ENCODE measurements at regions not wholly inside any gene's neighbourhood (a gene's known extent, or its start where the extent isn't known, plus 50 kb on each side); places are given as distances from the start of the nearest gene placed in this dataset.

DNA sequence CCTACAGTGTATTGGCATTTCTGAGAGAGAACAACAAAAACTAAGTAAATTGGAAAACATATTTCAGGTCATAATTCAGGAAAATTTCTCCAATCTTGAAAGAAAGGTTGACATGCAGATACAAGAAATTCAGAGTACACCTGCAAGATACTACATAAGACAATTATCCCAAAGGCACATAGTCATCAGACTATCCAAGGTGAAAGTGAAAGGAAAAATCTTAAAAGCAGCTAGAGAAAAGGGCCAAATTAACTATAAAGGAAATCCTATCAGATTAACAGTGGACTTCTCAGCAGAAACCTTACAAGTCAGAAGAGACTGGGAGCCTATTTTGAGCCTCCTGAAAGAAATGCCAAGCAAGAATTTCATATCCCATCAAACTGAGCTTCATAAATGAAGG, 449.0 kb upstream of the MMADHC start:
- H3K27ac ChIP-seq: no peak overlapping the region
- DNase-seq (ENCODE audit: low read depth, low spot score): no peak

DNA sequence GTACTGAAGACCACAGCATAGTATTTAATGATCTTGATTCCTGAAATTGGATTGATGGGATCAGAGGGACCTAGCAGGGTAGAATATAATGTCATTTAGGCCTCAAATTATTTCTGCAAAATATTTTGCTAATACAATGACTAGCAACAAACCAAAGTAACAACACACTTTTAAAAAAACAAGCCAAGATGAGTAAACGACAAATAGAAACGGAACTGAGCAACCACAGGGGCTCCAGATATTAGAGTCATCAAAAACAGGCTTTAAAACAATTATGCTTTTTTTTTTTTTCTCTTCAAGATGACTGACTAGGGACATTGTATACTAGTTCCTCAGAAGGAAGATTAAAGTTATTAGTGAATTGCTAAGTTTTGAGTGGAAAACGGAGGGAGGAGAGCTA, 447.1 kb upstream of the MMADHC start:
- no peak for DNase-seq (ENCODE audit: low read depth, low spot score)
- H3K27ac ChIP-seq: no peak overlapping the region

DNA sequence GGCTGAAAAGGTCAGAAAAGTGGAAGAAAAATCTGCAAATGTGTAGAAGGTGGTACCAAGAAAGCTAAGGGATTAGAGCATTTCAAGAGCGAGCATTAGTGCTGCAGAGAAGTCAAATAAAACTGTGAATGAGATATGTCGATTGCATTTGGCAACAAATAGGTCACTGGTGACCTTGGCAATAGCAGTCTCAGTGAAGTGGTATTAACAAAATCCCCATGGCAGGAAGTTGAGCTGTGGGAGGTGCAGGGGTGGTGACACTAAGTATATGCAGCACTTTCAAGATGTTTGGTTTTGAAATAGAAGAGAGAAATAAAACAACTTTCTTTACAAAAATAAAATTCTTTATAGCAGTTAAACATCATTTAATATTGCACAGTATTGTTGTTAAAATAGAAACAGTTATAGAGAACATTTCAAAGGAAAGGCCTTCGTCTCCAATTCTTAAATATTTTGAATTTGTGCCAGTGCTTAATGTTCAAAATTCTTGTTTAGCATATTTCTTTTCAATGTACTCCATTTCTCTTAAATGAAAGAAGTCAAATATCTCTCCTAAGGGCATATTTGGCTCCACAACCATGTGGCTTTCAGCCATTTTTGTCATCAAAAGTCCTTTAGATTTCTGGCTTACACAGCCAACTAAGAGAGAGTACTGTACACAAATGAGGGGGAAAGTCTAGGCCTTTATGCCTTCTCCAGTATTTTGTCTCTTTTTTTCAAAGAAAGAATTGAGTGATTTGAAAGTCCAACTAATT, 443.0 kb upstream of the MMADHC start:
- no peak for DNase-seq (ENCODE audit: low read depth, low spot score)
- H3K27ac ChIP-seq: no peak overlapping the region

DNA sequence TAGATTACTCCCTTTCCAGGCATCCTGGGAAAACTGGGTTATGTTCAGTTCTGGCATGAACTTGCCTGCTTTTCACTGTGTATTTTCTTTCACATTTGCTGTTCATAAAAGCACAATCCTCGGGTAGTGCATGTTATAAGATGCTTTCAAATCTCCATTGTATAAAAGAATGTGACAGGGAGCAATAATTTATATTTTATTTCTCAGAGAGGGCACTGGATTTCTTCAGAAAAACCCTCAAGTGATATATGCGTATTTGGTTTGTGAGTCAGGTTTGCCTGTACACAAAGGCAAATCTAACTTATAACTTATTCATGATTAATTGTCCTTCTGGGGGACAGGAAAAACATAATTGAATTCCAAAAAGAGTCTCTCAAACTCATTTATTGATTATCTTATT, 440.7 kb upstream of the MMADHC start:
- no peak for DNase-seq (ENCODE audit: low read depth, low spot score)
- H3K27ac ChIP-seq: no peak overlapping the region

DNA sequence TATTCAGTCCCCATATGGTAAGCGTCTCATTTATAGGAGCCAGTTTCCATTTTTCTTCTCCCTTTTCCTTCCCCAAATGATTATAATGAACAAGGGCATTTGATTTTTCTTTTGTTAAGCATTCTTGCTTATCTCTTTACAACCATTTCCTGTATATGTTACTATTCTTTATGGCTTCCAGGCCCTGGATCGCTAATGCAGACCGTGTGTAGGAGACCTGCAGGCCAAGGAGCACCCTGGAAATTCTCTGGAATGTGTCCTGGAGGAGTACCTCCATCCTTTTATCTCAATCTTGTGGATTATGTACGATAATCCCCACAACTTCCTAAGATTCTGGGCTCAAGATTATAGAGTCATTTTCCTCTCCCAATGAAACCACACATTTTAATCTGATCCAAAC, 439.6 kb upstream of the MMADHC start:
- no peak overlapping the region for H3K27ac ChIP-seq
- DNase-seq (ENCODE audit: low read depth, low spot score): no peak

DNA sequence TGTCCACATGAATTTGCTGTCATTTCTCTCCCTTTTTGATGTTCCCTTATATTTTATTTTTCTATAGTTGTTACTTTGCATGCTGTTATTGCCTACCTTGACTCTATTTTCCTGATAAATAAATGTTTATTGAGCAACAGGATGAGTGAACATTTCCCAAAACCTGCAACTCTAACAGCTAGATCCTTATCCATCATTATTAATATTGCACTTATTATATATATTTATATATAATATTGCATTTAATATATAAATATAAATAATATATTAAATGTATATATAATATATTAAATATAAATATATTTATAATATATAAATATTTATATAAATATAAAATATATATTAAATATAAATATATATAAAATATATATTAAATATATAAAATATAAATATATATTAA, 436.1 kb upstream of the MMADHC start:
- H3K27ac ChIP-seq: no peak overlapping the region
- no peak for DNase-seq (ENCODE audit: low read depth, low spot score)

DNA sequence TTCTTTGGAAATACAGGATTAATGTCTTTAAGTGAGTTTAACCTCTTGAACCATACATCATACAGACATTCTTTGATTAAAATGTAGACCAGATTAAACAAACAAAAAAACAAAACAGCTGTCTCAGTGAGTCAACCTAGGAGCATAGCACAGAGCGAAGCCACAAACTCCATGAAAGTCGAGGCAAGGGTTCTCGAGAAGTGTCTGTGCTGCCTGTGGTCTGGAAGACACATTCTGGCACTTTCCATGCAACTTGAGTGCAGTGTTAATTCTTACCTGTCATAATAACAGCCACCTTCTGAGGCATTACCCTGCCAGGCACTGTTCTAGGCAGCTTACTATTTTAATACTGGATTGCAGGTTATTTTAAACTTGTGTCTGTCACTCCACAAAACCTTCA, 435.5 kb upstream of the MMADHC start:
- no peak for DNase-seq (ENCODE audit: low read depth, low spot score)
- no peak overlapping the region for H3K27ac ChIP-seq

DNA sequence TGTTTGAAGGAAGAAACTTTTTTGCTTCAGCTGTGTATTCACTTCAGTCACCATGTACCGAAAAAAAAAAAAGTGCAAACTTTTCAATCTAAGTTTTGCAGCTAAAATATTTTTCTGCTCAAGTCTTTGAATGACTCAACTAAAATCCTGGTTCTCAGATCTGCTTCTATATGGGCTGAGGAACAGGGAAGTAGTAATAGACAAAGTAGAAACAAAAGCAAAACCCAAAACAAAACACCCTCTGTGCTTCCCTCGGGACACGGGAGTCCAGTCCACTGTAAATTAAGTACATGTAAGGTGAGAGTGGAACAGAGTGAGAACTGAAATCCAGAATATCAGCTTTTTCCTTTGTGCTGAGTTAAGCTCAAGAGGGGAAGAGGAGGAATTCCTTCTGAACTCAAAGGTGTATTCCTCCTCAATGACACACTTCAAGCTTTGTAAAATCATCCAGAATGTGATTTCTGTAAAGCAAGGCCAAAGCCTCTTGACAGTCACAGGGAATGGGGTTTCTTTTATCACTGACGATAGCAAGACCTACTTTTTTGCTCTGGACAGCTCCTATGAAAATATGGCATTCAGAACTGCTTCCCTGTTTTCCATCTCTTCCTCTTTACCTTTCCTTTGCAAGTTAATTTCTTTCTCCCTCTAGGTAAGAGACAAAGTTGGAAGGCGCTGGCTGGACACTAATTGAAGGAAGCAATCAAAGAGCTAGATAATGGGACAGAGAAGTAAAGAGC, 433.5 kb upstream of the MMADHC start:
- no peak overlapping the region for H3K27ac ChIP-seq
- no peak for DNase-seq (ENCODE audit: low read depth, low spot score)

DNA sequence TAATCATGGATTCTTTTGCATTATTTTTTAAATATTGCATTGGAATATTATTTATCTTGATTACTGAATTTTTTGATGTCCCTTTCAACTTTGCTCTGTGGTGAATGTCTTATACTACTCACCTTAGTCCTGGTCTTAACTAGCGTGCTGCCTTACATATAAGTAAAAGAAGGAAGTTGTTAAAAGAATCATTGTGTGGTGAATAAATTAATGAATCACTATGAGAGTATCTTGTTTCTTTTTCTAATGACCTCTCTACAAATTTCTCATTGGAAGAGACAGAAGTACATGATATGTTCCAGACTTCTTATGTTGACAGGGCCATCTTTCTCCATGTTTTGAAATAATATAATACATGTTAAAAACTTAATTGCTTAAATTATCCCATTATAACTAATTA, 432.6 kb upstream of the MMADHC start:
- no peak overlapping the region for H3K27ac ChIP-seq
- no peak for DNase-seq (ENCODE audit: low read depth, low spot score)

DNA sequence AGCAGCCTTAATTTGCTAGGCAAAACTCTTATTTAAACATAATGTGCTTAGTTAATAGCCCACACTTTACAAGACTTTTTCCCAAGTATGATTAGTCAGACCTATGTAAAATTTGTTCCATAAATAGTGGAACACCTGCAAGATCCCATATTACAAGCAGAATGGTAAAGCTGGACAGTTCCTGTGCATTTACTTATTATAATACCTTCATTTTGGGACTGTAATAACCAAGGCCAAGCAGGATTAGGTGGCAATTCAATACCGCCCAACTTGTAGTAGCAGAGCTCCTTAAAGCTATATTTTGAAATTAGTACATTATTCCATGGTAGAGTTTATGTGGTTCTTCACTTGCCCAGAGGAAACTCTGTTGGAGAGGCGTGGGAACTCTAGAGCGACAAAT, 431.5 kb upstream of the MMADHC start:
- H3K27ac ChIP-seq: no peak overlapping the region
- DNase-seq (ENCODE audit: low read depth, low spot score): no peak

DNA sequence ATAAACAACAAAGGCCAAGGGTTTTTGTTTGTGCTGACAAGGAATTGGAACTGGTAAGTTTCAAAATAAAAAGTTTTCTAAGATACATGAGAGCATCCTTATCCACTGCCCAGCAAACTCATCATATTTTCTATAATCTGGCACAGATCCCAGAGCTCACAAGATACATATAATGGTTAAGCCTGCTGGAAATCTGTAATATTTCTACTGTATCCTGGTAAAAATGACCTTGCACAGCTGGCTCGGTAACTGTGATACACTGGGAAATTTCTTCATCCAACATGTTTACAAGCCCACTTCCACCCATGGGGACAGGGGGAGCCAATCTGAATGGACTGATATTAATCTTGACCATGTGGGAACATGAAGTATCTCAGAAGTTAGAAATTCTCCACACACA, 425.4 kb upstream of the MMADHC start:
- H3K27ac ChIP-seq: no peak overlapping the region
- DNase-seq (ENCODE audit: low read depth, low spot score): no peak

DNA sequence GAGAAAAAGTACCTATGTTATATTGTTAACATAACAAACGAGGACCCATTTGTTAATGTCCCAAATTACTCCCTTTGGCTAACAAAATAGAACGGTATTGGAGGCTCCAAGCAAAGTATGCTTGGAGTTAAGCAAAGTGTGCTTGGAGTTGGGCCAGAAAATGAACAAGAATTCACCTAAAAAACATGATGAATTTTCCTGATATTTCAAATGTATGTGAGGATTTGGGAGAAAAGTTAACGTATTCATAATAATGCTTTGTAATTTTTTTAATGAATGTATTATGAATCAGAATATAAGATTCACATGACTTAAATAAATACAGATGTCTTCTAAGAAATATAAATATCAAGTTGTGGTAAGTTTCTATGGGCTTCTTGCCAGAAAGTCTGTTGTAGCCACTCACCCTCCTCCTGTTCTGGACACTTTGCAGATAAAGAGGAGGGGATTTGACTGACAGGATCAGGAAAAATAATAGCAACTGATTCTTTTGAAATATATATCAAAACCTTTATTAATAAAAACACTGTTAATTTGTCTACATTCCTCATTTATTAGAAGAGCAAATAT, 423.7 kb upstream of the MMADHC start:
- no peak overlapping the region for H3K27ac ChIP-seq
- no peak for DNase-seq (ENCODE audit: low read depth, low spot score)

DNA sequence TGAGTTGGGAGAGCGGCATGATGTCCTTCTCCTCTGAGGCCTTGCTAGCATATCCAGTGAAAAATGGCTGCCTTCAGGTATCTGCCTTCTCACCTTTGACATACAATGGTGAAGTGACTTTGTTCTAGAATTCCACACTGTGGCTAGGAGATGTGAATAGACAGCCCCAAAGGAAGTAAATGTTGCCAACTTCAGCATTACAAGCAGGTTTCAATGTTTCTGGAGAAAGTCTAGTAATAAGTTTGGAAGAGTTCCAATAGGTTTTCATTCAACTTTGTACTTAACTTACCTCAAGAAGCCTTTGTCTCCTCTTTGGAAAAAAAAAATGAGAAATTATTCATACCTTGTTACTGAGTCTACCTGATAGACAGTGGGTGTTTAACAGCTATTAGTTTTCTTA, 421.3 kb upstream of the MMADHC start:
- DNase-seq (ENCODE audit: low read depth, low spot score): no peak
- H3K27ac ChIP-seq: peak overlapping the region; percentile 7

DNA sequence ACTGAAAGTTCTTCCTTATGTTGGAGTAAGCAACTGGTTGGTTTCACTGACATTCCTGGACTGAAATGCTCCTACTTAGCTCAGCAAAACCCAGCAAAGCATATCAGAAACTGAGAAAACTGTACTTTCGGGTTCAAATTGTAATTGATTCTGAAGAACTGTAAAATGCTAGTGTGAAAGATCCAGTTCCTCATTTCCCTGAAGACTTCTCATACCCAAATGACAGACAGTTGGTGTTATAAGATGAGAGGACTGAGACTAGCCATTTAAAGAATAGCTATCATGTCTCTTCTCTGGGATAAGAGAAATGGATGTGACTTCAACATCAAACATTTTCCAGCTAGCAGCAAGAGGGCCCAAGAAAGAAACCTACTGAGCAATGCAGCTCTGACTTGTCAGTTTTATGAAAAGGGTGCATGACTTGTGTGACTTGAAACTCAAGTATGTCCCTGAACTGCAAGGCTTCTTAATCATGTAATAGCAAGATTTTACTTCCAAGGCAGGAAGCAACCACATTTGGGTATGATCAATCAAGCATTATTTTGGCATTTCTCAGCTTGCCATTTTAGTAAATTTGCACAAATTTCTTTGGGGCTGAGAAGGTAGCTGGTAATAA, 420.3 kb upstream of the MMADHC start:
- DNase-seq (ENCODE audit: low read depth, low spot score): no peak
- no peak overlapping the region for H3K27ac ChIP-seq

DNA sequence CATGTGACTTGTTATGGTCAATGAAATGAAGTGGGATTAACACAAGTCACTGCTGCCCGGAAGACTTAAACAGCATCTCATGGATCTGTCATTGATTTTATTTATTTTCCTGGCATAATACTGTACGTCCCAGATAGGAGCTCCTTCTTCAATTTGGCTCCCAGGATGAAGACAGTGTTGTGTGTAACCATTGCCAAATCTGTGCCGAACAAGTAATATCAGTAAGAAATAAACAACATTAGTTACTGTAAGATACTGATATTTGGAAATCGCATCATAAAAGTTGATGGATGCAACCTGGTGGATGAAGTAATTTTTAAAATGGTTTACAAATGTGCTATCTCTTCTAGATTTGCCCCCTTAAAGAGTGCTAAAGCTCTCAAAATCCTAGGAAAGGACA, 419.0 kb upstream of the MMADHC start:
- no peak overlapping the region for H3K27ac ChIP-seq
- no peak for DNase-seq (ENCODE audit: low read depth, low spot score)

DNA sequence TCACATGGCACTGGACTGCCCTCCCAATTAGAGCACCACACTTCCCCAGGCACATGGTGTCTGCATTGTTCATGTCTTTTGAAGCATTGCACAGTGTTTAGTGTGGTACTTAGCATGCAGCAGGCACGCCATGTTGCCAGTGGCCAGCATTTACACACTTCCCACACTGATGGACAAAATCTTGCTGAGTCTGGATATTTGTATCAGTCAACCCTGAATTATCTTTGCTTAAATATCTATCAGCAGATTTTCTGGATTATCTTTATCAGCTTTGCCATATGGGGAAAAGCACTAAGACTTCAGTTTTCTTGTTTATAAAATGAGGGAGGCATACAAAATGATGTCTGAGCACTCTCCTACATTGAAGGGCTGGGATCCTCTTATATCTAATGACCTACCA, 416.0 kb upstream of the MMADHC start:
- no peak for DNase-seq (ENCODE audit: low read depth, low spot score)

DNA sequence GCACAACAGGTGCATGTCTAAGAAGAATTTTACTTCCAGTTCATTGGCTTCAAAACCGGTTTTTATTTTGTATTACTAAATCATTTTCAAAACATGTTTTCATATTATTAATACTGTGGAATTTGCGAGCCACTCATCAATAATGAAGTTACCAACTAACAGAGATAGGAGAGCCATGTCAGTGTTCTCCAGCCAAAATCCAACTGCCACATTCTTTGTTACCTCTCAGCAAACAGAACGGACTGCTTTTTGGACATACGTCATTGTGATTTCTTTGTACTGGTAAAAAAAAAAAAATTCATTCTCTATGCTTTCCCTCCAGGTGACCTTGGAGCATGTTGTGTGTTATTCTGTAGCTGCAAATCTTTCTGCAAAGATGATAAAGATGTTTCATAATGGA, 414.2 kb upstream of the MMADHC start:
- no peak overlapping the region for H3K27ac ChIP-seq
- no peak for DNase-seq (ENCODE audit: low read depth, low spot score)

More for the DNA sequence above, 416.0 kb upstream of the MMADHC start:
- no peak overlapping the region for H3K27ac ChIP-seq

DNA sequence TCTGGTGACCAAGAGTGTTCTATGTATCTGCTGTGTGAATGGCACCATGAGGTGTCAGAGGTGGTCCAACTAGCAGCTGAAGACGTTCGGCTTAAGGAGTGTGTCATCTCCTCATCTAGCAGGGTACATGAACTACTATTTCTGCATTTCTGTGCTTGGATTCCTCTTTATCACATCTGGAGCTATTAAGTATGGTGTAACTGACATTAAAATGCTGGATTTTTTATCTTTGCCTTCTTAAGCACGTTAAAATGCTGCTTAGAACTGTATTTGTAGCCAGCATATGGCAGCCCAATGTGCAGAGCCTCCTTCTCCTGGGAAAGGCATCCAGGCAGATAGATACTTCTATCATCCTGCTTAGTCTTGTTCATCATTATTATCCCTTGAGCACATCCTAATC, 409.3 kb upstream of the MMADHC start:
- H3K27ac ChIP-seq: no peak overlapping the region
- DNase-seq (ENCODE audit: low read depth, low spot score): no peak

DNA sequence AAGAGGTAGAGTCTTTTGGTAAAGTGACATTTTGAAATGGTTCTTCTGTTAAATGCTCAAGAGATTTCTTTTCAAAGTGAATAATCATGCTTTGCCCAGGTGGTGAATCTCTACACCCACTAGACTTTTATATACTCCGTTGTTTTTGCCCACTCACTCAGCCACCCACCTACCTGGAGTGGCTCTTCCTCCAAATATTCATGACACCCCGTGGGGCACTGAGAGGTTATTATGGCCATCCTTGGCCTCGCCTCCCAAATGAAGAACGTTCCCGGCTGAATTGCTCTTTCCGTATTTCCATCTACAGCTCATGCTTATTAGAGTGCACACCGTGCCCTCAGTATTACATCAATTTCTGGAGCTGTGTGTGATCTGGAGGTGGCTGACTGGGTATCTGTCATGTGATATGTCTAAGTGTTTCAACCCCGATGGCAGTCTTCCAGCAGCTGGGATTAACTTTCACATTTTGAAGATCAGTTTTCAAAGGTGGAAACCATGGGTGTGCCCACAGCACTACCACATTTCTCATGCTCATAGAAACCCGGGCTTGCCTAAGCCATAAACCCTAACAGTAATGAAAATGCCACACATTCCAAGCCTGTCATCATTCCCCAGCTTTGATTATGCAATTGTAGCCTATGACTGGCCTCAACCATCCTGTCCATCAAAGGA, 406.6 kb upstream of the MMADHC start:
- peak overlapping the region; percentile 64 for H3K27ac ChIP-seq
- peak; percentile 100 for DNase-seq (ENCODE audit: low read depth, low spot score)

DNA sequence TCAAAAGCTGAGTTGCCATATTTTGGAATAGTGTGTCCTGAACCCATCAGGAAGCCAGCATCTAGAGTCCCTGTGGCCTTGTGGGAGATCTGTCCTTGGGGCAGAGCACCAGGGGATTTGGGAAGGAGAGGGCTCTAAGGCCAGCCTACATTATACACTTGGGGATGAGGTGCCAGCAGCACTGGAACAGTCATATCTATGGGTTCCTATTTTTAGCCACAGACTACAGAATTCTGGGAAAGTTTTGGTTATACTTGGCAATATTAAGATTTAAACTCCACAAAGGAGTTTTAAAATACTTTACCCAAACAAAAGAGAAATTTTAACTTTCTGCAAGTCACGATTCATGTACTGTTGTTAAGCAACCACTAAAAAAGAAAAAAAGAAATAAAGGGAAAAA, 405.7 kb upstream of the MMADHC start:
- no peak for DNase-seq (ENCODE audit: low read depth, low spot score)
- no peak overlapping the region for H3K27ac ChIP-seq

DNA sequence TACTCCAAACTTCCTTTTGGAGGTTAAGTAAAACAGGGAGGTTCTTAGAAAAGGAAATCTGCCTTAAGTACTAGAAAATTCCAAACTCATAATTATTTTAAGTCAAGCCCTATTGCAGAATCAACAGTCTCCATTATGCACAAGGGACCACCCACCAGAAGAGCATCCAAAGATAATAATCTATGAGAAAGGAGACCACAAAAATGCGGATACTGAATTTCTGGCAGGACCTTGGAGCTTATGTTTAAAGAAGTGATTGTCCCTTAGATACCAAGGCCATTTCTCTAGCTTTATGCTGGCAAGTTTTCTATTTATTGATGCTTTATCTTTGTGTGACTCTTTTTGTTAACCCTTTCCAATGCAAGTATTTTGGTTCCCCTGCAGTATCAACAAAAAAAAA, 404.0 kb upstream of the MMADHC start:
- H3K27ac ChIP-seq: no peak overlapping the region
- DNase-seq (ENCODE audit: low read depth, low spot score): no peak

All from epithelial cell of prostate (primary cell).